ENCODE measurements at regions not wholly inside any gene's neighbourhood (a gene's known extent, or its start where the extent isn't known, plus 50 kb on each side); places are given as distances from the start of the nearest gene placed in this dataset.
"Not testable (repeated sequence)": the region's sequence is repeated elsewhere in the genome, so short reads cannot be mapped to it uniquely, and the experiment has no call there.

DNA sequence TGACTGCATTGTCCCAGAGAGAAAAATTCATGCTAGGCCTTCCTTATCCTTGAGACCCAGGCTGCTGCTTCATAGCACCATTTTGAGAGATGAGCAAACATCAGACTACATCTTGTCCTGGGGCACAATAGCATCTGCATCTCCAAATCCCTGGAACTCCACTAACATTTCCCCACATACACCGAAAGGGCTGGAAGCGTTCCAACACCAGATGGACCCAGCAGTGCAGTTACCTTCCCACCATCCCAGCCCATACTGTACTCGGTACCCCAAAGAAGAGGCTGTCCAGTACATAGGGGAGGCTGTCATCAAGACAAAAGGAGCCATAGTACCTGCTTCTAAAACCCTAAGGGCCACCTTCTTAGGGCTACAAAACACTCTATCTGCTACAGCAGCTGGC is 547.2 kb upstream of the CHORDC1 start:
- DNase-seq (ENCODE audit: low spot score in 2 of 2) (no peak), FAIRE-seq (no peak)

GRCh38 chr11:90766121-90766520 is 543.3 kb upstream of the CHORDC1 start:
- FAIRE-seq (no peak), DNase-seq (ENCODE audit: low spot score in 2 of 2) (no peak)

GRCh38 chr11:90764691-90765090 is 541.8 kb upstream of the CHORDC1 start:
- FAIRE-seq, result no peak
- no peak for DNase-seq (ENCODE audit: low spot score in 2 of 2)

DNA sequence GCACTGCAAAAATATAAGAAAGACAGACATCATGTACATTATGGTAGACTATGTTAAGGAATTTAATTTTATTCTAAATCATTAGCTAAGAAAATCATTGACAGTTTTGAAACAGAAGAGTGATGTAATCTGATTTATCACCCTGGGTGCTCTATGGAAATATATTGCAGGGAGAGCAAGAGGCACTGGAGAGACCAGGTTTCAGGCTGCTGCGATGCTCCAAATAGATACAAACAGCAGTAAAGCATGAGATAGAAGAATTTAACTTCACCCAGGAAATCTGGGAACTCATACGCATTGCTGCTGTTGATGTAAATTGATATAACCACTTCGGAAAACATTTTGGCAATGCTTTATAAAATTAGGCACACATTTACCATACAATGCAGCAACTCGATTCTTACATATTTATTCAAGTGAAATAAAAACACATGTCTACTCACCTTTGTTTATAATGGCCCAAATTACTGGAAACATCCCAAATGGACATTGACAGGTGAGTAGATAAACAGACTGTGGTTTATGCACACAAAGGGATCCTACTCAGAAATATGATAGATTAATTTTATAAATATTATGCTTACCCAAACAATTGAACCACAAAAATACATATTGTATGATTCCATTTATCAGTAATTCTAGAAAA is 535.1 kb upstream of the CHORDC1 start:
- no peak for DNase-seq (ENCODE audit: low spot score in 2 of 2)
- no peak for FAIRE-seq

GRCh38 chr11:90756617-90757016 is 533.8 kb upstream of the CHORDC1 start:
- FAIRE-seq (no peak), DNase-seq (ENCODE audit: low spot score in 2 of 2) (no peak)

DNA sequence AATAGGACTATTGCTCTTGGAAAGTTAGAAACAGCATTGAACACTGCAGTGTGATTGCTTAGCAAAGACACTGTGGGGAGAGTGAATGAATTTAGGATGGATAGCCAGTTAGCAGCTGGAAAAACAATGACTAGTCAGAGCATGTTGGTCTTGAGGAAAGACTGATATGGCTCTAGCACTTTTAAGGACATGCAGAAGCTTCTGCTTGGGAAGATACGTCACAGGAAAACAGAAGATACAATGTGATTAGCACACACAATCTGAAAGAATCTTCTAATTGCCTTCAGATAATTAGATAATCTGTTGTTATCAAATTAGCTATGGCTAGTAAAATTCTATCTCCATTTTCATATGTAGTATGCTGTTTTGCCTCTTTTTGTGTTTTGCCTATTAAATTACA is 530.7 kb upstream of the CHORDC1 start:
- DNase-seq (ENCODE audit: low spot score in 2 of 2), result no peak
- FAIRE-seq, result no peak

- FAIRE-seq (no peak), DNase-seq (ENCODE audit: low spot score in 2 of 2) (no peak)
Measured at GRCh38 chr11:90747057-90747456, 524.2 kb upstream of the CHORDC1 start.

GRCh38 chr11:90744169-90744568 is 521.3 kb upstream of the CHORDC1 start:
- FAIRE-seq, result no peak

GRCh38 chr11:90738799-90739198 is 516.0 kb upstream of the CHORDC1 start:
- no peak for FAIRE-seq

More at GRCh38 chr11:90744169-90744568, 521.3 kb upstream of the CHORDC1 start:
- no peak for DNase-seq (ENCODE audit: low spot score in 2 of 2)

GRCh38 chr11:90737444-90738050 is 514.7 kb upstream of the CHORDC1 start:
- no peak for DNase-seq (ENCODE audit: low spot score in 2 of 2)

More at GRCh38 chr11:90738799-90739198, 516.0 kb upstream of the CHORDC1 start:
- DNase-seq (ENCODE audit: low spot score in 2 of 2), result no peak

GRCh38 chr11:90732486-90732885 is 509.6 kb upstream of the CHORDC1 start:
- FAIRE-seq, result no peak
- DNase-seq (ENCODE audit: low spot score in 2 of 2), result no peak

More at GRCh38 chr11:90737444-90738050, 514.7 kb upstream of the CHORDC1 start:
- FAIRE-seq, result no peak

GRCh38 chr11:90723475-90723874 is 500.6 kb upstream of the CHORDC1 start:
- FAIRE-seq (no peak), DNase-seq (ENCODE audit: low spot score in 2 of 2) (no peak)

DNA sequence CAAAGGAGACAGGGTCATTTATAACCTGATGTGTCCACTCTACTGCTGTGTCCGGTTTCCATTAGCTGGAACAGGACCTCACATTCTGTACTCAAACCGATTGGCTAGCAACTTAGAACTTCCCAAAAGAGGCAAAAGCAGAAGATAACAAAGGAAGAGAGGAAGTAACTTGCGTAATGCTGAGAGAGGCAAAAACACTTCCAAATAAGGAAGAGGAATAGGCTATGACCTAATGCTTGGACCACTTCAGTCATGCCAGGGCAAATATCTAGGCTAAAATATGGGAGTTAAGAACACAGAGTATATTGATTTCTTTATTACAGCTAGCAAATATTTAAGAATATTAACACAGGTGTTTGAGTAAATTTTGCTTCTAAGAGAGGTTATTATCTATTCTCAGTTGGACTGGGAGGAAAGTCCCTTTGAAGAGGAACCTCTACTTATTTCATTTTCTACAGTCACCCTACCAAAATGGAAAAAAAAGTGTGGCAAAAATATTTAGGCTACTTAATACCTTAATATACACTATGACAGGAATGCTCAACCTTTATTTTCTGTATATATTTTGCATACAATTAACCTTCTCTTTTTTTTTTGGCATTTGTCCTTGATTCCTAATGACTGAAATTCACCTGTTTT is 499.8 kb upstream of the CHORDC1 start:
- DNase-seq (ENCODE audit: low spot score in 2 of 2) (no peak), FAIRE-seq (no peak)

DNA sequence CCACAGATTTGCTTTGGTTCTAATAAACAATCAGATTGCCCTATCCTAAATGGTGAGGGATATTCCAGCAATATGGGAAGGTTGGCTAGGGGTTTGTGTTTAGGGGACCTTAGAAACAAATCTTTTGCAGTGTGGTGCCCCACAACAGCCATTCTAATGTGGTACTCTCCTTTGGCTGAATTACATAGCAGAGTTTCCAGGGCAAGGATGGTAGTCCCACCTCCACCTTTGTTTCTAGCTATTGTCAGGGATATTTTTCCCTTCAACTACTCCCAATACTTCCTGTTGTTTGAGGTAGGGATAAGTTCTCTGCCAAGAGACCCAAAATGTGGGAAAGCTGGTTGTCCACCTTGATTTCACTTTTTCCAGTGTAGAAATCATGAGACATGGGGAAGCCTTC is 494.7 kb upstream of the CHORDC1 start:
- FAIRE-seq (no peak), DNase-seq (ENCODE audit: low spot score in 2 of 2) (no peak)

- DNase-seq (ENCODE audit: low spot score in 2 of 2) (no peak), FAIRE-seq (no peak)
Measured at GRCh38 chr11:90705661-90706060, 482.8 kb upstream of the CHORDC1 start.

DNA sequence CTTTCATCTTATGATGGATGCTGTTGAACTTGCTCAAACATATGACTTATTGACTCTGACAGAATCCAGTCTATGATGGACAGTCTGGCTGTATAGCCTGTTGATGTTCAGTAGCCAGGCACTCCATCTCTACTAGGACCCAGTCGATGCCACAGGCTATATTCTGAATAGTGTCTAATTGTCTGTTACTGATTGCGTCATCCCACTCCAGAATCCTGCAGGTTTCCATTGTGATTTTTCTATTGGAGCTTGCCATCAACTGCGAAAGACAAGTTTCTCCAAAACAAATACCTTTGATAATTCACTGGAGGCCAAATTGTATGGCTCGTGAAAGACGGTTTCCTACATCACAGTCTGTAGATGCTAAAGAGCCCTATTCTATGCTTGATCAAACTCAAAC is 481.7 kb upstream of the CHORDC1 start:
- FAIRE-seq (no peak), DNase-seq (ENCODE audit: low spot score in 2 of 2) (no peak)

GRCh38 chr11:90701716-90702115 is 478.9 kb upstream of the CHORDC1 start:
- FAIRE-seq (no peak), DNase-seq (ENCODE audit: low spot score in 2 of 2) (no peak)

GRCh38 chr11:90700789-90701439 is 478.1 kb upstream of the CHORDC1 start:
- DNase-seq (ENCODE audit: low spot score in 2 of 2), result no peak
- no peak for FAIRE-seq

DNA sequence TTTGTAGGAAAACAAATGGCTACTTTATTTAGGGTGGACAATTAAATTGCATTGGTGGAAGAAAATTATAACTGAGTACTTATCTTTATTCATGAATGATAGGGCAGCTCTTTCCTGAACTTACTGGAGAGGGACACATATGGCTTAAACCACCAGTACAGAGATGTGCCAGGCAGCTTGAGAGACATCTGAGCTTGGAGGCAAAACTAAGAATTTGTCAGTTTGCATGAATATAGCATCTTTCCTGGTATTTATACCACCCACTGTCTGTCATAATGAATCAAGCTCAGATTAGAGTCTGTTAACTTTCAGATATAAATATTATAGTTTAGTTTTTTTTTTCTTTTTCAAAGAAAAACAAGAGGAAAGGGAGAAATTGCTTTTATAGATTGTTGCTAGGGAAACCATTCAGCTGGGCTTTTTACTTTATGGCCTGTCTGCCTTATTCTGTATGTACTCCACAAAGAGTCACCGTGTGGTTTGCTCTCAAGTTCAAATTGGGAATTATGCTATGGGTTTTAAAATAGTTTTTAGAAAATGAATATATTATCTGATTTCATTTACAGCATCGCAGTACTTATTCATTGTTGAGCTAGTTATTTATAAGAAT is 477.0 kb upstream of the CHORDC1 start:
- DNase-seq (ENCODE audit: low spot score in 2 of 2) (no peak), FAIRE-seq (no peak)

DNA sequence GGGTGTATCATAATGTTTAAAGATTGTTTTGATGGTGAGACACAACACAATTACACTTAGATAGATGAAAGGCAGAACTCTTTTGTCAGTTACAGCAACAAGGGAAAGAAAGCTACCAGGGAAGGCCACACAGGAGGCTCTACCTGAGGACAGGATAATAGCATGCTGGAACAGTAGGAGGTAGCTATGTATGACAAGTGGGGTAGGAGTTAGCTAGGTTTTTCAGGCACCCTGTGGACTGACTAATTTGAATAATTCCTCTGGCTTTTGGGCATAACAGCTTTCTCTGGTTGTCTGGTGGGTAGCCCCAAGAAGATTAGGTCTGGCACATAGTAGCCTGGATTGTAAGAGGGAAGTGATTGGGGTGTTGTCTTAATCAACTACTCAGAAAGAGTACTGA is 475.4 kb upstream of the CHORDC1 start:
- FAIRE-seq (no peak), DNase-seq (ENCODE audit: low spot score in 2 of 2) (no peak)

DNA sequence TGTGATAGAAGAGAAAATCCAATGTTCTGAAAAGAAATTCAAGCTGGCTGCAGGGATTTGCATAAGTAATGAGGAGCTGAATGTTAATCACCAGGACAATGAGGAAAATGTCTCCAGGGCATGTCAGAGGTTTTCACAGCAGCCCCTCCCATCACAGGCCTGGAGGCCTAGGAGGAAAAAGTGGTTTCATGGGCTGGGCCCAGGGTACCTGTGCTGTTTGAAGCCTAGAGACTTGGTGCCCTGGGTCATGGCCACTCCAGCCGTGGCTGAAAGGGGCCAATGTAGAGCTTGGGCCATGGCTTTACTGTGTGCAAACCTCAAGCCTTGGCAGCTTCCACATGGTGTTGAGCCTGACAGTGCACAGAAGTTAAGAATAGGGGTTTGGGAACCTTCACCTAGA is 452.6 kb upstream of the CHORDC1 start:
- DNase-seq (ENCODE audit: low spot score in 2 of 2); FAIRE-seq: not testable (repeated sequence)
